Loucy (cell line): ENCODE measurements at regions not wholly inside any gene's neighbourhood (a gene's known extent, or its start where the extent isn't known, plus 50 kb on each side); places are given as distances from the start of the nearest gene placed in this dataset.

Source experiments
- H2AFZ ChIP-seq: fragments of 200-600 bp; sonication (generic); 2 replicates; pipeline ENCODE4 v1.6.0; 2016; ENCODE audit warnings: antibody characterized with exemption, mild to moderate bottlenecking, low read length, moderate library complexity
- H3F3A ChIP-seq: fragments of 200-600 bp; 2 replicates; pipeline ENCODE4 v1.6.0; 2016; ENCODE audit warnings: antibody characterized with exemption, low read depth, mild to moderate bottlenecking
- H3K27me3 ChIP-seq: fragments of 200-600 bp; sonication (generic); 2 replicates; pipeline ENCODE4 v1.6.1; 2014; ENCODE audit warnings: low read length, mild to moderate bottlenecking; ENCODE audit not compliant: insufficient read depth, poor library complexity, severe bottlenecking
- H3K36me3 ChIP-seq: fragments of 200-600 bp; sonication (generic); 2 replicates; pipeline ENCODE4 v1.6.1; 2016; ENCODE audit warnings: low read length; ENCODE audit not compliant: insufficient read depth
- H3K4me1 ChIP-seq: fragments of 200-600 bp; sonication (generic); 2 replicates; pipeline ENCODE4 v1.5.1; 2014; ENCODE audit warnings: low read length, mild to moderate bottlenecking; ENCODE audit not compliant: insufficient read depth, poor library complexity, severe bottlenecking
- H3K4me2 ChIP-seq: fragments of 200-600 bp; sonication (generic); 2 replicates; pipeline ENCODE4 v1.6.0; 2014; ENCODE audit warnings: antibody characterized with exemption, low read length, low read depth, mild to moderate bottlenecking; ENCODE audit not compliant: poor library complexity, severe bottlenecking
- H3K4me3 ChIP-seq: fragments of 200-600 bp; sonication (generic); 2 replicates; pipeline ENCODE4 v1.5.1; 2014; ENCODE audit warnings: low read length, mild to moderate bottlenecking, mixed read lengths; ENCODE audit not compliant: poor library complexity, severe bottlenecking
- H3K79me2 ChIP-seq: fragments of 200-600 bp; sonication (generic); 2 replicates; pipeline ENCODE4 v1.6.1; 2014; ENCODE audit warnings: low read length; ENCODE audit not compliant: insufficient read depth
- H3K9ac ChIP-seq: fragments of 200-600 bp; sonication (generic); 2 replicates; pipeline ENCODE4 v1.6.0; 2014; ENCODE audit warnings: mild to moderate bottlenecking, low read depth, low read length, moderate library complexity; ENCODE audit not compliant: poor library complexity, severe bottlenecking
- H3K9me2 ChIP-seq: fragments of 200-600 bp; sonication (generic); replicated peaks from 2 replicates; pipeline ENCODE4 v1.6.1; 2016; ENCODE audit warnings: low read depth, low read length, mixed read lengths
- H3K9me3 ChIP-seq: fragments of 200-600 bp; sonication (generic); 2 replicates; pipeline ENCODE4 v1.6.1; 2014; ENCODE audit warnings: mild to moderate bottlenecking, antibody characterized with exemption, low read length, low read depth; ENCODE audit not compliant: insufficient read depth
- H4K20me1 ChIP-seq: fragments of 200-600 bp; sonication (generic); 2 replicates; pipeline ENCODE4 v1.6.0; 2014; ENCODE audit warnings: antibody characterized with exemption, low read length, mild to moderate bottlenecking; ENCODE audit not compliant: insufficient read depth, poor library complexity, severe bottlenecking
- EZH2phosphoT487 ChIP-seq: fragments of 200-600 bp; IDR thresholded peaks from 2 replicates; pipeline ENCODE4 v1.6.1; 2018; ENCODE audit warnings: antibody characterized with exemption, mild to moderate bottlenecking, moderate library complexity, borderline replicate concordance
- TF ChIP-seq, protein P1 (sequence below): fragments of 200-600 bp; sonication (generic); conservative IDR thresholded peaks from 2 replicates; pipeline ENCODE4 v1.5.1; 2014; ENCODE audit warnings: mild to moderate bottlenecking, antibody characterized with exemption, low read length

DNA sequence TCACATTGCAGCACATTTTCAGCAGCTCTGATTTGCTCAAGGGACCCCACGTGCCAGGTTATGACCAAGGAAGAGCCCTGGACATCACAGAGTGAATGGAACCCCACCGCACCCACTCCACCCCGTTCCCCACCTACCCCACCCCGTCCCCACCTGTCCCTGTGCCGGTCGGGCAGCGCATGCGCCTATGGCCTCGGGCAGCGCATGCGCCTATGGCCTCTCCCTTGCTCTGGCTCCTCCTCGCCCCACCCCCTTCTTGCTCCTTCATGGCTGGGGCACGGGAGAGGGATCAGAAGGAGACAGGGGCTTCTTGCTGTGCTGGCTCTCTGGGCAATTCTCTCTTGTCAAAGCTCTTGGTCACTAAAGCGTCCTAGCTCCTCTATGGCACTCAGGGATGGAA is 371.8 kb upstream of the HS6ST1 start:
- Histone ChIP-seq H4K20me1 (no peaks in the 10 kb centered on the region), H3K4me1 (peaks cover 36% of the 10 kb centered on the region), H3K4me2 (no peak overlapping the region), H3K27me3 (no peaks in the 10 kb centered on the region), H3K9me3 (no peaks in the 10 kb centered on the region), H3K36me3 (no peaks in the 10 kb centered on the region), H3F3A (no peaks in the 10 kb centered on the region), H2AFZ (no peak overlapping the region), H3K9me2 (no peaks in the 10 kb centered on the region), H3K4me3 (no peak overlapping the region), H3K9ac (no peak overlapping the region), H3K79me2 (no peaks in the 10 kb centered on the region)
- TF ChIP-seq EZH2phosphoT487 = no peak
- TF ChIP-seq, protein P1, sequence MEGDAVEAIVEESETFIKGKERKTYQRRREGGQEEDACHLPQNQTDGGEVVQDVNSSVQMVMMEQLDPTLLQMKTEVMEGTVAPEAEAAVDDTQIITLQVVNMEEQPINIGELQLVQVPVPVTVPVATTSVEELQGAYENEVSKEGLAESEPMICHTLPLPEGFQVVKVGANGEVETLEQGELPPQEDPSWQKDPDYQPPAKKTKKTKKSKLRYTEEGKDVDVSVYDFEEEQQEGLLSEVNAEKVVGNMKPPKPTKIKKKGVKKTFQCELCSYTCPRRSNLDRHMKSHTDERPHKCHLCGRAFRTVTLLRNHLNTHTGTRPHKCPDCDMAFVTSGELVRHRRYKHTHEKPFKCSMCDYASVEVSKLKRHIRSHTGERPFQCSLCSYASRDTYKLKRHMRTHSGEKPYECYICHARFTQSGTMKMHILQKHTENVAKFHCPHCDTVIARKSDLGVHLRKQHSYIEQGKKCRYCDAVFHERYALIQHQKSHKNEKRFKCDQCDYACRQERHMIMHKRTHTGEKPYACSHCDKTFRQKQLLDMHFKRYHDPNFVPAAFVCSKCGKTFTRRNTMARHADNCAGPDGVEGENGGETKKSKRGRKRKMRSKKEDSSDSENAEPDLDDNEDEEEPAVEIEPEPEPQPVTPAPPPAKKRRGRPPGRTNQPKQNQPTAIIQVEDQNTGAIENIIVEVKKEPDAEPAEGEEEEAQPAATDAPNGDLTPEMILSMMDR = no peak

DNA sequence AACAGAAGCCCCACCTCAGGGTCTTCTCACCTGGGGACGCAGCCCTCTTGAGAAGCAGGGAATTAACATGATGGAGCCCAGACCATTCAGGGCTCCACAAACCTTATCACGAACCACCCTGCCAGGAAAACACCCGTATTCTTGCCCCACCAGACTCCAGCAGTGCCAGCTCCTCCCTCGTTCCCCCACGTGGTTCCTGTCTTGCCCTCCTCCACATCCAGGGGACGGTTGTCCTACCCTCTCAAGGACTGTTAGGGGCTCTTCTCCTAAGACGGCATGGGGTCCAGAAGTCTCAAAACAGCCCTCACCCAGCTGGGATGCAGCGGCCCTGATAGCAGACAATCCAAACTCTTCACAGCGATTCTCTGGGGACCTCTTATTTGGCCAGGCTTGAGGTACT is 372.2 kb upstream of the HS6ST1 start:
- Histone ChIP-seq H3K4me2 (no peak overlapping the region), H2AFZ (no peak overlapping the region), H3K36me3 (no peaks in the 10 kb centered on the region), H3K9ac (no peak overlapping the region), H3K27me3 (no peaks in the 10 kb centered on the region), H3K79me2 (no peaks in the 10 kb centered on the region), H3K4me3 (no peak overlapping the region), H3K9me3 (no peaks in the 10 kb centered on the region), H3F3A (no peaks in the 10 kb centered on the region), H4K20me1 (no peaks in the 10 kb centered on the region), H3K4me1 (peaks cover 32% of the 10 kb centered on the region), H3K9me2 (no peaks in the 10 kb centered on the region)
- TF ChIP-seq, protein P1 = no peak
- no peak for TF ChIP-seq EZH2phosphoT487

DNA sequence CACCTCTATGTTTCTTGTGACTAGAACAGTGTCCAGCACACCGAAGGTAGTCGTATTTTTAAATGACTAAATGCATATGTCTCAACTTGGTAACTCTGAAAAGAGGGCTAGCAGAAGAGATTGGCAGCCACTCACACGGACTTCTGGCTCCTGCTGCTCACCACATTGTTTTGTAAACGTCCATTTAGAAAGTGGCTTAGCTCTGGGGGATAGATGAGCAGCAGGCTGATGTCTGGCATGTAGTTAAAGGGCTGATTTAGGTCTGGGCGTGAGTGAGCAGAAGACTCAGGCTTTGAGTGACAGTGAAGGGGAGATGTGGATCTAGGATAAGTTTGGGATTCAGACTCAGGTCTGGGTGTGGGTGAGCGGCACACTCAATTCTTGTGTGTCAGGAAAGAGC is 372.9 kb upstream of the HS6ST1 start:
- no peak for TF ChIP-seq EZH2phosphoT487
- TF ChIP-seq, protein P1 = no peak
- H3K4me3 ChIP-seq = no peak overlapping the region

More for the DNA sequence above, 372.9 kb upstream of the HS6ST1 start:
- Histone ChIP-seq H3K27me3 (no peaks in the 10 kb centered on the region), H2AFZ (no peak overlapping the region), H3K4me2 (no peak overlapping the region), H3F3A (no peaks in the 10 kb centered on the region), H3K9me2 (no peaks in the 10 kb centered on the region), H3K79me2 (no peaks in the 10 kb centered on the region), H3K4me1 (peaks cover 32% of the 10 kb centered on the region), H4K20me1 (no peaks in the 10 kb centered on the region), H3K36me3 (no peaks in the 10 kb centered on the region), H3K9ac (no peak overlapping the region), H3K9me3 (no peaks in the 10 kb centered on the region)
